HG03095 (cell line): ENCODE measurements at regions not wholly inside any gene's neighbourhood (a gene's known extent, or its start where the extent isn't known, plus 50 kb on each side); places are given as distances from the start of the nearest gene placed in this dataset.
"Not testable (repeated sequence)": the region's sequence is repeated elsewhere in the genome, so short reads cannot be mapped to it uniquely, and the experiment has no call there.

Experiments
- ATAC-seq: cut with Tn5 transposase; IDR thresholded peaks from one replicate; pipeline ENCODE4 v1.9.1; 2021; ENCODE audit warnings: moderate library complexity; ENCODE audit not compliant: unreplicated experiment

GRCh38 chr3:158882445-158882844 is 80.6 kb downstream of the MFSD1 start:
- no peak for ATAC-seq

- ATAC-seq = no peak
These were observed 94.9 kb downstream of the MFSD1 start for GRCh38 chr3:158896729-158897128.

DNA sequence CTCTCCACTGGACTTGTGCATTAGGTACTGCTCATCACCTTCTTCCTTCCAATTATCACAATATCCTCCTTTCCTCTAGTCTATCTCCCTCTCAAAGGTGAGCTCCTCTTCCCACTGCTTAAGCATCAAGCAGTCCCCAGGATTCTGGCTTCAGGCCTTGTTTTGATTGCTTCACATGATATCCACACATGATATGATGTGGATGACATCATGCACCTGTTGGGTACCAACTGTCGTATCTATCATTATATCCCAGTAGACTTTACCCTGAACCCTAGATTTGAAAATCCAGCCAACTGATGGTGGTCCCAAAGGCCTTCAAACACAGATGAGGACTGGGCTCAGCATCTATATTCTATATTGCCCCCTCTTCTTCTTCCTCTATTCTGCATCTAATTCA is 104.9 kb downstream of the MFSD1 start:
- ATAC-seq = no peak

- no peak for ATAC-seq
These were observed 106.4 kb downstream of the MFSD1 start for GRCh38 chr3:158908187-158908734.

DNA sequence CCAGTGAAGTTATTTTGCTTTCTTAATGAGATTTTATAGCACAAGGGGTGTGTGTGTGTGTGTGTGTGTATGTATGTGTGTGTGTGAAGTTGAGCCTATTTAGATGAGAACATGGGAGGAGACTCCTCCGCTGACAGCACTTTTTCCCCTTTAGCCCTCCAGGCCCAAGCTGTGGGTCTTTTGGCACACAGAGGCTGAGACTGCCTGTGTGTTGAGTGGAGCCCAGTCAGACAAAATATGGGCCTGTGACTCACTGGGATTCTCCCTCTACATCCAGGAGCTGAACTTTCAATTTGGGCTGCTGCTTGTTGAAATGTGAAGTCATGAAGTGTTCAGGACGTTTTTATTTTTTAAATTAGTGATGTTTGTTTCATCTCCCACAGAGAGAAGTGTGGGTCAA is 108.0 kb downstream of the MFSD1 start:
- ATAC-seq = no peak

- ATAC-seq = no peak
These were observed 109.7 kb downstream of the MFSD1 start for GRCh38 chr3:158911586-158911985.

DNA sequence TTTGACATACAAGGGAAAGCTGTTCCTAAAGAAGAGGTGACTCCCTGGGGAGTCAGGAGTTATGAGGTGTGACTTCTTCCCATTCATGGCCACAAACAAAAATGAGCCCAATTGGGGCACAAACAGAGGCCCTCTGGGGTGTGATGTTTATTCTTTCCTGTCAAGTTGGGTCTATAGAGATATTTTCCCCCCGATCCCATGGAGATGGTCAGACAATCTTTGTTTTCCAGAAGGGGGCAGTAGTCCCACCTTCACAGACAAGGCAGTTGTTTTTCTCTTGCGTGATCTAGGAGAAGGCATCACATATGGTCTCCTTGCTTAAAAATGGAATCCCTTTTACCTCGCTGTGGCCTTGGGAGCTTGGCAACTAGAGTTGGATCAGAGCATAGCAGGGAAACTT is 110.3 kb downstream of the MFSD1 start:
- ATAC-seq = no peak

- no peak for ATAC-seq
These were observed 110.8 kb downstream of the MFSD1 start for GRCh38 chr3:158912621-158913020.

DNA sequence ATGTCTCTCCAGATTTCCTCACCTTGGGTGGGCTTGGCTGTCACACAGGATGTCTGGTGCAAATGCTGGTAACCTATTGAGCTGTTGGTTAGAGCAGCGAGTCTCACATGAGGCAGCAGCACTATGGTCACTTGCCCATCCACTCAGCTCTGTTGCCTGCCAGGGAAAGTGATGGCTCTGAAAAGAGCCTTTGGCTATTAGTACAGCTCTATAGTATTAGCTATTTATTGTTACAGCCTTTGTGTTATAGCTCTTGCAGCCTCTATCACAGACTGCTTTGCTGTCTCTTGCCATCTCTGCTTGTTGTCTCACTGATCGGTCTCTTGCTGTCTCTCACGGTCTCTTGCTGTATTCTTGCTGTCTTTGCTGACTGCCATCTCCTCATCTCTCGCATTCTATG is 114.3 kb downstream of the MFSD1 start:
- ATAC-seq = no peak

DNA sequence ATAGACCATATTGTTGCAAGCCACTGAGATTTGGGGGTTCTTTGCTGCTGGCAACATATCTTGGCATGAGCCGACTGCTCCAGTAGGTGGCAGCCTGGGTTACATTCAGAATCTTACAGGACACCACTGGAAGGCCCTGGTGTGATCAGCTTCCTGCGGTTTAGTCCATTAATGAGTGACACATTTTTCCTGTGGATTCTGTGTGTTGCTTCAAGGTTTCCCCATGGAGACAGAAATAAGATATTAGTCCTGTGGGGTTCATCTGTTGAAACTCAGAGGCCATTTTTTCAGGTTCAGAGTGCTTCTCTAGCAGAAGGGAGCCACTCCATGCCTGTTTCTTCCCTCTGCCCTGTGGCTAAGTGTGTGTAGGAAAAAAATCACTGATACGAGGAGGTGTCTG is 116.2 kb downstream of the MFSD1 start:
- peak; percentile 87 for ATAC-seq

- no peak for ATAC-seq
These were observed 116.6 kb downstream of the MFSD1 start for GRCh38 chr3:158918451-158918850.

- no peak for ATAC-seq
These were observed 118.5 kb downstream of the MFSD1 start for GRCh38 chr3:158920371-158920770.

GRCh38 chr3:158925021-158925420 is 123.2 kb downstream of the MFSD1 start:
- no peak for ATAC-seq

GRCh38 chr3:158925828-158926494 is 124.1 kb downstream of the MFSD1 start:
- no peak for ATAC-seq

GRCh38 chr3:158935846-158936245 is 134.0 kb downstream of the MFSD1 start:
- ATAC-seq = no peak

GRCh38 chr3:158936530-158937113 is 134.8 kb downstream of the MFSD1 start:
- no peak for ATAC-seq

- no peak for ATAC-seq
These were observed 148.5 kb downstream of the MFSD1 start for GRCh38 chr3:158950178-158950901.

GRCh38 chr3:158953131-158953530 is 151.3 kb downstream of the MFSD1 start:
- no peak for ATAC-seq

DNA sequence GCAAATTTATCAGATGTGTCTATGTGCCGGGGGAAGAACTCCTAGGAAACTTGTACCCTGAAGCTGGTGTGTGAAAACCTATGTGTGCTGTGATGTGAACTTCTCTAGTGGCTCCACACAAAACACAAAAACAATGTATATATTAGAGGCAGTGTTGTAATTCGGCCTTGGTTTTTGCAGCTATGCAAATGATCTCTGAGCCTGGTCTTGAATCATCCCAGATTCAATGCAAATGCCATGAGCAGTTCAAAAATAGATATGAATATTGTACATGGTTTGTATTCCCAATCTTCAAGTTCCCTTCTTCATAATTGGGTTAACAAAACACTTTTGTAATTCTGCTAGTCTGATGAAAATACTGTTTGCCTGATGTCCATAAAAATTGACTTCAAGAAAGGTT is 152.6 kb downstream of the MFSD1 start:
- no peak for ATAC-seq

- not testable (repeated sequence) for ATAC-seq
These were observed 155.9 kb downstream of the MFSD1 start for GRCh38 chr3:158957777-158958176.

DNA sequence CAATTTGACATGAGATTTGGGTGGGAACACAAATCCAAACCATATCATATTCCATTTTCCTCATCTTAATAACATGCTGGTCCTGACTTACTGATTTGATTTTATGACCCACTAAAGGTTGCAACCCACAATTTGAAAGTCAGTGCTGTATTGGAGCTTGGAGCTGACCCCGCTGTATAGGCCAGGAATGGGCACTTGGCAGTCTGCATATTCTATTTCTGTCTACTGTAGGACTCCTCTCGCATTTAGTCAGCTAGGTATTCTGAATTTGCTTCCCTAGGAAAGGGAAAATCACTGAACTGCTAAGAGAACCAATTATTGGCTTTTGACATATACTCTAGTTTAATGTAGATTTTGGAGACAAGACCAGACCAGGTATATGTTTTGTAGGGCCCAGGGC is 157.0 kb downstream of the MFSD1 start:
- no peak for ATAC-seq

DNA sequence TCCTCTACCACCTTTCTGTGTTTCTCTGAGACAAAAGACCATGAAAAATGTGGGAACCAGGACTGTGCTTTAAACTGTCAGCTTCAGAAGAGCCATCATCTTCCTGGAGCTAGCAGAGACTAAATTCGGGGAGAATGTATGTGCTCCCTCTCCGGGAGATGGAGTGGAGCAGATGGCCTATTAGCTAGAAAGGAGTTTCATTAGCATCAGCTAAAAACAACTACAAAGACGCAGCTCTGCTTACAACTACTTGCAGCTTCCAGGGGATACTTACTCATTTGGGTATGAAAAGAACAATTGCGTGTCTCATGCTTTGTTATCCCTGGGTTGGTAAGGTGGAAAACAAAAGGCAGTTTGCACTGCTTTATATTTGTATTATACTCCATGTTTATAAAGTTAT is 159.6 kb downstream of the MFSD1 start:
- ATAC-seq = no peak
